Suppressor macrophage treated with lipopolysaccharide for 1 hour (primary cell): ENCODE measurements at regions not wholly inside any gene's neighbourhood (a gene's known extent, or its start where the extent isn't known, plus 50 kb on each side); places are given as distances from the start of the nearest gene placed in this dataset.
"Not testable (repeated sequence)": the region's sequence is repeated elsewhere in the genome, so short reads cannot be mapped to it uniquely, and the experiment has no call there.

Experiments
- DNase-seq, 3 donors: peaks; one replicate each; pipeline ENCODE4 v3.0.0-alpha.2; 2020 to 2022

DNA sequence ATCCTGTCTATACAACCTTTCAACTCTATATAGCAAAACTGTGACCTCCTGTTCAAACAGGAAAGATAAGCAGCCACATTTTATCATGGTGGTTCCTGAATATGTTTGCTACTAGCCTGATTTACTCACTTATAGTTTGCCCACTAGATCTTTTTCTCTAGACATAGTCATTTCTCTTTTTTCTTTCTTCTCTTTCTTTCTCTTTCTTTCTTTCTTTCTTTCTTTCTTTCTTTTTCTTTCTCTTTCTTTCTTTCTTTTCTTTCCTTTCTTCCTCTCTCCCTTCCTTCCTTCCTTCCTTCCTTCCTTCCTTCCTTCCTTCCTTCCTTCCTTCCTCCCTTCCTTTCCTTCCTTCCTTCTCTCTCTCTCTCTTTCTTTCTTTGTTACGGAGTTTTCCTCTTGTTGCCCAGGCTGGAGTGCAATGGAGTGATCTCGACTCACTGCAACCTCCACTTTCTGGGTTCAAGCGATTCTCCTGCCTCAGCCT is 142.0 kb upstream of the TBL1XR1 start:
- DNase-seq, result not testable (repeated sequence)

DNA sequence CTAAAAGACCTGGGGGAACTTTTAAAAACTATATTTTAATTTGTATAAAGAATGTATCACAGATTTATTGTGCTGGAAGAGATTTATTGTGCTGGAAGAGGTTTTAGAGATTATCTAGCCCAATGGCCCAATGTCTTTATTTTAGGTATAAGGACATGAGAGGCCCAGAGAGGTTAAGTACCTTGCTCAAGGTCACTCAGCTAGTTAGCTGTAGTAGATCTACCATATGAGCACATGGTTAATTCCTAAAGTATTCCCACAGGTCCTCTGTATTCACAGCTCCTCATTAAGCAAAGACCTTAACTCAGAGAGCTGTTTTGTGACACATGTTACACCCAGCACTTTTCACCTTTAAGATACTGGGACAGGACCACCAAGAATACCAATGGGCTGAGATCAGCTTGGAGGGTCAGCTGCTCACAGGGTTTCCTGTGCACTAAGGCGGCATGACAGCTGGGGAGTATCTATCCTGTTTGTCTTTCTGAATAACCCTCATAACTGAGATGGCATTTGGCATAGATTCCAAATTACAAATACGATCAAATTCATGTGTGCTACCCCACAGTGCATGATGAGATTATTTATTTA is 143.1 kb upstream of the TBL1XR1 start:
- no peak for DNase-seq

DNA sequence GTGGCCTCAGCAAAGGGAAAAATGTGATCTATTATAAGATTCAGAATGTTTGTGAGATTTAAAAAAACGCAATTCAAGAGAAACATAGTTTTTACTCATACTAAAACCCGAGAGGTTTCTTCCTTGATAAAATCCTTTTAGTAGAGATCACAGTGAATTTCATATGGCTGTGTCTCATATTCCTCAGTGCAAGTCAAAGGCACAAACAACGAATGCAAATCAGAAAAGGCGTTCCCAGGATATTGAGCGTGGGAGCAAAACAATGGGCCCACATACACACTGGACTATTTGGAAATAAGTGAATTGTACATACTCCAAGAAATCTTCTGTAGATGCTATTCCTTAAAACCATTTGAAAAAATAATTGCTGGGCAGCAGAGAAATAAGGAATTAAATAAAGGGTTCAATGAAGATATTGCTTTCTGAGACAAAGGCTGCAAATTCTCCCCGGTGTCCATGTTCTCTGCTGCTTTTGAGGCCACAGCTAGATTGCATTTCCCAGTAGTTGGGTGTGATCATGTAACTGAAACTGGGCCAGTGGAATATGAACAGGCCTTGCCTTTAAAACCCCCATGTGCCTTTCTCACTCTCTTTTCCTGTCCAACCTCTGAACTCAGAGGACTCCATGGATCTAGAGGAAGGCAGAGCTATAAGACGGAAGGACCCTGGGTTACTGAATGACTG is 144.6 kb upstream of the TBL1XR1 start:
- no peak for DNase-seq

DNA sequence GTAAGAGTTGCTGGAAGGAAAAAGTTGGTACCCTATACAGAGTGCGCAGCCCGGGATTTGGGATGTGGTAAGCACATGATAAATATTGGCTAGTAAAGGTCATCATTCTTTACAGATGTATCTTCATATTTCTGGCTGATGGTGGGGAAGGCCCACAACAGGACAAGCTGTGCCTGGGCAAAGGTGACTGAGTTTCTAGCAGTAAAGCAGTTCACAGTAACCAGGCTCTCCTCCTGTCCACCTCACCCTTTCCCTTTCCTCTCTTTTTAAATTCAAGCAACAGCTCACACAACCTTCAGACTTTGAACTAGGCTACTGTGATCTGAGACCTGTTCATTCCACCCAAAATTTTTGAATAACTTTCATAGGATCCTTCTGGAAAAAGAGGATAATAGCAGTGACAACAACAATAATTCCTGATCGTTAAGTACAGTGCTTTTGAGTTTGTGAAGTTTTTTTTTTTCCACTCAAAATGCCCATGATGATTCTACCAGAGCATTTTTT is 145.9 kb upstream of the TBL1XR1 start:
- DNase-seq, result no peak

DNA sequence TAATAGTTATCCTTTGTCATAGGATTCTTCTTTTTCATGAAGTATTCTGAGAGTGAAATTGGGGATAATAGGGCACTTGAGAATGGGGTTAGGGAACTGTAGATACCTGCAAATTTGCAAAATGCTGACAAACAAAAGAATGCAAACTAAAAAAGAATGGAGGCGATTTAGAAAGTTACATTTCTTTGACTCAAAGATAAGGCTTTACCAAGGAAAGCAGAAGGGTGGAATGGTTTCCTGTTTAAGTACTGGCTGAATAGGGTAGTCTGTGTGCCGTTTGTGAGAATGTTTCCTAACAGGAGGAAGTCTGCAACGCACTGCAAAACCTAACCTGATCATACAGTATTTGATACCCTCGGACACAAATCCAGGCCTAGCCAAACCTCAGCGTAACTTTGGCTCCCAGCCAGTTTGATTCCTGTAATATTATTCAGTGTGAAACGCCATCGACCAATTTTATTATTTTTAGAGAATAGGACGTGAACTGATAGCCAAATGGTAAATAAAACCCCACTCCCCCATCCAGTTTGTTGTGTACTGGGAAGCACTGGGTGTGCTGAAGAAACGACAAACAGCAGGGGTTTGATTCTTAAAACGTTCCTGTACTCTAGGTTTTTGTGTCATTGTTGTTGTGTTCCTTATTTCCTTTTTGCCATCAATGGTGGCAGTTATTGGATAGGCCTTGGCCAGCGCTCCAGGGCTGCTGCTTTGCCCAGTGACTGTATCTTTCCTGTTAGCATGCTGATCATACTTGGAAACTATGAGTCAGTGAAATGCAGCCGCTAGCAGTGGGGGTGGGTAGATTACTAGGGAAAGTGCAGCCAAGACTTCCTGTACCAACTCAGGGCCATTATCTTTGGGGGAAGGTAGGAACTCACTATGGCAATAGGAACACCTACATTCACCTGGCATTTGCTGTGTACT is 148.0 kb upstream of the TBL1XR1 start:
- DNase-seq, result peak; percentile 91 to 95 (median 95)

DNA sequence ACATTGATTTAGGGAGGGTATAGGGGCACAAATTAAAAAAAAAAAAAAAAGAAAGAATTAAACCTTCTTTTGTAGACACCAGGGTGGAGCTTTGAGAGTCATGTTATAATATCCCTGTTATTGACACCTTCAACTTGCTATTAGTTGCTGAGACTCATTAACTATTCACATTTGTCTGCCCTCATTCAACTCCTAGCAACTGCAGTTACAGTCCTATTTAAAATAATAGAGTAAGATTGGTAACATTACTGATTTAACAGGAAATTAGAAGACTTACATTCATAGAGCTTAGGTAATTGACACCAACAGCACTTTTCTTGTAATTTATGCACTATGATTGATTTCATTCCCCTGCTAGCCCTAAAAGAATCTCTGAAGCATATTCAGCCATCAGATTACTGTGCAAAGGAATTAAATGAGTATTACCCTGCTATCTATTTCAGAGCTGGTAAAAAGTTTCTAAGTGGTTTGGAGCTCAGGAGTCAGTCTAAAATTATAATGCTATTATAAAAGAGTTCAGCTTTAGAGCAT is 148.8 kb upstream of the TBL1XR1 start:
- DNase-seq, result no peak

DNA sequence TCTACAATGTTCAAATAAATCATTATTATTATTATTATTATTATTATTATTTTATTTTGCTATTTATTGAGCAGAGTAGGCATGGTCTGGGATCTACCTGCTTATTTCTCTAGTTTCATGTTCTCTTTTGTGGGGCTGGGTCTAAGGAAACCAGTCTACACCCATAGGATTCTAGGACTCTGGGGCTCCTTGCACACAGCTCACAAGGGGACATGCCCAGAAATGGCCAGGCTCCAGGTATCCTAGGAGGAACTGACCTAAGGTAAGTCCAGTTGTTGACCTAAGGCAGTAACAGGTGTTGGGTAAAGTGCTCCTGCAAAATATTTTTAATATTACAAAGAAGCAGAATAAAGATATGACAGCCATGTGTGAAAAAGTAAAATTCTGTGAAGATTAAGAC is 149.6 kb upstream of the TBL1XR1 start:
- no peak for DNase-seq

DNA sequence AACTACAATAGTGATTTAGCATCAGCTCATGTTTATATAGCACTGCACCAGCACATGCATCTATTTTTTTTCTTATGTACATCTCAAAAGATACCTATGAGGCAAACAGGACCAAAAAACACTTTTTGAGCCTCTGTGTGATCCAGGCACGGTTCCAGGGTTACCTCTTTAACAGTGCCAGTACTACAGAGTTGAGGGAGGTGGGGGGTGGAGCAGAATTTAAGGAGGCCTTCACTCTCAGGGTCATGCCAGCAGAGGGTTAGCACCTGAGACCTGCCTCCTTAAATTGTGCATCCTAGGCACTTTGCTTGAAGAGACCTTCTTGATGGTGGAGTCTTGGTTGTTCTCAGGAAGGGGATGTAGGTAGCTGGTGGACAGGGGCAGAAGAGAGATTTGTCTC is 150.3 kb upstream of the TBL1XR1 start:
- no peak for DNase-seq

DNA sequence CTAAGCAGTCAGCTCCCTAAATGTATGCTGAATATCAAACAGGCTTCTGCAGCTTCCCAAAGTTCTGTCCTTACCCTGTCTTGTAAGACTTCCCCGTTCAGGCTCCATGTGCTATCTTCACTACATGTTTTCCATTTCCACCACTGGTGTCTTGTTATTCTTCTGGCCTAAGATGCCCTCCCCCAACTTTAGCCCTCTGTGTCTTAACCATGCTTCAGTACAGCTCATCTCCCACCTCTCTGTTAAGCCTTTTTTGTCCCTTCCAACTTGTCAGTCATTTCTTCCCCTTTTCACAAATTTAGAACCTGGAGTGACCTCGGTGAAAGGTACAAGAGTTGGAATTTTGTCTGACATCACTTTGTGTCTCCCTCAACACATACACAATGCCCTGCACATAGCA is 151.7 kb upstream of the TBL1XR1 start:
- DNase-seq, result peak; percentile 29 to 67 (median 39)

DNA sequence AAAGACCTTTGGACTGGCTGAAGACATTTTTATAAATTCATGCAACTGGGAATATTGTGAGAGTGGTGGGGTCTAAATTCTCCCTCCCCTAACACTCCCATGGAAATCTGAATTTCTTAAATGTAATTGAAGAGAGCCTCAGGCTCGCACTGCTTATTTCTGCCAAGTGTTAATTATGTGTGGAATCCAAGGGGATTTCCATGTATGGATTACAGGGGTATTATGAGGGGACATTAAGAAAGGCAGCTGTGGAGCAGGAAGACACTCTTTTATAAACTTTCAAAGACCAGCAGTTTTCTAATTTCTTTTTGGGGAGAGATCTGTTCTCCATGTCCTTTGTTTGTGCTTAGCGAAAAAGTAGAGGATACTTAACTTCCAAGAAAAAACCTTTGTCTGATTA is 152.1 kb upstream of the TBL1XR1 start:
- DNase-seq, result no peak

DNA sequence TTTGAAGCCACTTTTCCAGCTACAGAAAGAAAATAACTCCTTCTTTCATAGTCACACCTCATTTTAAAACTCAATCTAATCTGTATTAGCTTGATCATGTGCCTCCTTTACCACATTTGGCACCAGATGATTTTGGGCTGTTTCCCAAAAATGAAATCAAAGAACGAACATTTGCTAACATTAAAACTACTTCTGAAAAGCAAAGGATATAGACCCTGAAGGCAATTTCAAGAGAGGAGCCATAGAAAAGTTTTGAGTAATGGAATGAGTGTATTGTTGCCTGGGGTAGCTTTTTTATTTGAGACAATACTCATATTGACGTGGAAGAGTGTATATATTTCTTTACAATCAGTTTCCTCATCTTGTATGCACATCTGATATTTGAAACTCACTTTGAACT is 152.8 kb upstream of the TBL1XR1 start:
- DNase-seq, result no peak

DNA sequence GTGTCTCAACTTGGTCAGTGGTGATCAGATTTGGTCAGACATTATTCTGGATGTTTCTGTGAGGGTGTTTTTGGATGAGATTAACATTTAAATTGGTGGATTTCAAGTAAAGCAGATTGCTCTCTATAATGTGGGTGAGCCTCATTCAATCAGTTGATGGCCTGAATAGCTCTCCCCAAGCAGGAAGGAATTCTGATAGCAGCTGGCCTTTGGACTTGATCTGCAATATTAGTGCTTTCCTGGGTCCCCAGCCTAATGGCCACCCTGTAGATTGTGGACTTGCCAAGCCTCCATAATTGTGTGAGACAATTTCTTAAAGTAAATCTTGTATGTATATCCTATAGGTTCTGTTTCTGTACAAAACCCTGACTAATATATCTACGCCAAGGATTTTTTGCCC is 153.9 kb upstream of the TBL1XR1 start:
- DNase-seq, result no peak

DNA sequence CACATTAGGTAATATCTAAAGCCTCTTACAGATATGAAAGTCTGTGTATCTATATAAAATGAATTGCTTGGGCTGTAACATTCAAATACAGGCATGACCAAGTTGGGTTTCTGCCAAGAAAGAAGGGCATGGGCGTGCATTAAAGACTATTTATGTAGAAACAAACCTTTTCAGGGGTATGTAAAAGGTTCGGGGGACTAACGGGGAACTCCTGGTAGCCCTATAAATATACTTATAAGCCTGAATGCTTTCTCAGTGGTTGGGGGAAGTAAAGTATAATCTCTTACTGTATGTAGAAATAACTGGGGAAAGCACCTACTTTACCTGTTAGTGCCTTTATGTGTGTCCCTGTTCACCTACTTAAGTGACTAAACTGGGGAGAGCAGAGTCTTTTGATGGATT is 154.5 kb upstream of the TBL1XR1 start:
- DNase-seq, result no peak

DNA sequence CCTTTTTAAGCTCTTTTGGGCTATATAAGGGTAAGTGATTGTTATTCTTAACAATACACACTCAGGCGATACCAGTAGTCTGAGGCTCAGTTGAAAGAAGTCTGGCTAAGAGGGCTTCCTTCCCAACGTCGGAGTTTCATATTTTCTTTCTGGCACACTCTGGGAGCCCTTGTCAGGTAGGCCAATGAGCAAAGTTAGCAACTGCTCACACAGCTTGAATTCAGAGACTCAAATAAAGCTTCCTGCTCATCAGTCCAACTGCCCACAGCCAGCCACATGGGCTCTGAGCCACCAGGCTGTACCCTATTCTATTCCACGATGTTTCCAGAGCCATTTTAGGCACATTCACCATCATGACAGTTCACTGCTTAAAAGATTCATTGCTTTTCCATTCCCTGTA is 155.1 kb upstream of the TBL1XR1 start:
- DNase-seq, result no peak

DNA sequence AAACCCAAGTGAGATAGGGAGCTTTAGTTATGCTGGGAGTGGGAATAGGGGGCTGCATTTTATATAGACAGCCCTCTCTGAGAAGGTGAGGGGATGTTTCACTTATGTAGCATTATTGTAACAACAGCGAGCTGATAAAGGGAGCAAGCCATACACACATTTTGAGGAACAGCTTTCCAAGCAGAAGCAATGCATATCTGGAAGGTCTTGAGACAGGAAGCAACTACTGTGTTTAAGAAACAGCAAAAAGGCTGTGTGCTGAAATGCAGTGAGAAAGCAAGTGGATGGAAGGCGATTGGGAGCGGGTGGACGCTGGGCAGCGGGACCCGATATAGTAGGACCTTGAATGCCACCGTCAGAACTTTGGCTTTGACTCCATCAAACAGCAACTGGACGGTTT is 155.9 kb upstream of the TBL1XR1 start:
- peak in 2 of 3 donors; percentile 30 to 37 for DNase-seq

DNA sequence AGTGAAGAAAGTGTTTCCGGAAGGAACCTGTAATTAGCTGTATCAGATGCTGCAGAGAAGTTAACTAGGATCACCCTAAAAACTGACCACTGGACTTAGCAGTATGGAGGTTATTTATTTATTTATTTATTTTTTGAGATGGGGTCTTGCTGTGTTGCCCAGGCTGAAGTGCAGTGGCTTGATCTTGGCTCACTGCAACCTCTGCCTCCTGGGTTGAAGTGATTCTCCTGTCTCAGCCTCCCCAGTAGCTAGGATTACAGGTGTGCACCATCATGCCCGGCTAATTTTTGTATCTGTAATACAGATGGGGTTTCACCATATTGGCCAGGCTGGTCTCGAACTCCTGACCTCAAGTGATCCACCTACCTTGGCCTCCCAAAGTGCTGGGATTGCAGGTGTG is 156.6 kb upstream of the TBL1XR1 start:
- not testable (repeated sequence) for DNase-seq

DNA sequence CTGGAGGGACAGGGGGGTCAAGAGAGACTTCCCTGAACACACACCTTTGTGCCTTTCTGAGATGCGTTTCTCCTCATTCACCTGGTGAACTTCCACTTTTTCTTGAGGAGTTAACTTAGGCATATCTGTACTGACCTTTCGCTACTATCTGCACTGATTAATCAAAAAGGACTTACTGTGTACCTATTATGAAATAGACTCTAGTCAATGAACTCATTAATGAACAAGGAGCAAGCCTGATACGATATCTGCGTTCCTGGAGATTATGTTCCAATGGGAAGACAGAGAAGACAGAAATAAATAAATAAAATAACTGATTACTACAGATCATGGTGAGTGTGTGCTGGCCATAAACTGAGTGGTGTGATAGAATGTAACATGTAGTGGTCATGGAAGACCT is 157.2 kb upstream of the TBL1XR1 start:
- DNase-seq, result no peak

DNA sequence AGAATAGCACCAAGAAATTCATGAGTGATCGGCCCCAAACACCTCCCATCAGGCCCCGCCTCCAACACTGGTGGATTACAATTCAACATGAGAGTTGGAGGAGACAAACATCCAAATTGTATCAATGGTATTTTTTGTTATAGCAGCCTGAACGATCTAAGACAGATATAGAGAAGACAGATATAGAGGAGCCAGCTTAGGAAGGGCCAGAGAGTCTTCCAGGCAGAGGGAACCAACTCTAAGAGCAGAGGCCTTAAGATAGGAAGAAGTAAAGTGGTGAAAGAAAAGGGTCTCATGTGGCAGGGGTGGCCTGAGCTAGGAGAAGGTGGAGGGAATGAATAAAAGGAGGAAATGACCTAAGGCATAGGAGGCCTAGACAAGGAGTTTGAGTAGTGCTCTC is 158.8 kb upstream of the TBL1XR1 start:
- no peak for DNase-seq

DNA sequence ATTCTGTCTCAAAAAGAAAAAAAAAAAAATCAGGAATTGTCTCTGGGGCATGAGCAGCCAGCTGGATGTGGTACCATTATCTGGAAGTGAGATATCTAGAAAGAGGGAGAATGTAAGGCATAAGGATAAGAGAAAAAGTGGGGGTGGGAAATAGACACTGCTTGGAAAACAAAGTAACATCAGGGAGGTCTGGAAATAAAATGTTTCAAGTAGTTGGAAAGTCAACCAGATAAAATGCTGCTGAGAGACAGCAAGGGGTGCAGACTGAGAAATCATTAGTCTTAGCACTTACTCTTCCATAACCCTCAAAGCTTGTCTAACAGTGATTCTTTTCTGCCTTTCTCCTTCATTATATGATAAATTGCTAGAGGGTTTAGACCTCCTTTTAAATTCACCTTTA is 159.7 kb upstream of the TBL1XR1 start:
- DNase-seq, result no peak

DNA sequence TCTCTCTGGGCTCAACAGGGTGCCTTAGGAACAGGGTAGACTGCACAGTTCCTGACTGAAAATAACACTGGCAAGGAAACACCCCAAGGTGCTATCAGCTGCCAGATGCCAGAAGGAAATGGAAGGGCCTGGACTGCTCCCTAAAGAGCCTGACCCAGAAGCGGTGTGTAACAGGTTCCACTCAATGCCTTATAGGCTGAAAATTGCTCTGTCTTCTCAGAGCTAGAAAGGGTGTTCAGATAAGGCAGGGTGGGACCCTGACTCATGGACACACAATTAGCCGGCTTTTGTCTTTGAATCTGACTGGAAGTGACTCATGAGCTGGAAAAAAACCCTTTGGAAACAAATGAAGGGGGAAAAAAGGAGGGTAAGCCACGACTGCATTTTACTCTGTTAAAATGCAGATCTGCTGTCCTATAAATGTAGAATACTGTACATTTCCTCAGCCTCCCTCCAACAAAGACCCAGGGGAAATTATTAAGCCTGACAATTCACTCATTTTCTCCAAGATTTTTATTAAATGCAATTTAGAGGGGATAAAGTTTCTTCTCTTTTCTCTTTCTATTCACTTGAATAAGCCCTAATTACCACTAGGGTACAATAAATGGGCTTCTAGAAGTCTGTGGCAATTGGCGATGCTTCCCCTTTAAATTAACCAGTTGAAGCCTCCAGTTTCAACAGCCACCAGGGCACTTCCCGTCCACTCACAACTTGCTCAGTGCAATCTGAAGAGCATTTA is 160.2 kb upstream of the TBL1XR1 start:
- DNase-seq, result peak; percentile 73 to 86 (median 78)

DNA sequence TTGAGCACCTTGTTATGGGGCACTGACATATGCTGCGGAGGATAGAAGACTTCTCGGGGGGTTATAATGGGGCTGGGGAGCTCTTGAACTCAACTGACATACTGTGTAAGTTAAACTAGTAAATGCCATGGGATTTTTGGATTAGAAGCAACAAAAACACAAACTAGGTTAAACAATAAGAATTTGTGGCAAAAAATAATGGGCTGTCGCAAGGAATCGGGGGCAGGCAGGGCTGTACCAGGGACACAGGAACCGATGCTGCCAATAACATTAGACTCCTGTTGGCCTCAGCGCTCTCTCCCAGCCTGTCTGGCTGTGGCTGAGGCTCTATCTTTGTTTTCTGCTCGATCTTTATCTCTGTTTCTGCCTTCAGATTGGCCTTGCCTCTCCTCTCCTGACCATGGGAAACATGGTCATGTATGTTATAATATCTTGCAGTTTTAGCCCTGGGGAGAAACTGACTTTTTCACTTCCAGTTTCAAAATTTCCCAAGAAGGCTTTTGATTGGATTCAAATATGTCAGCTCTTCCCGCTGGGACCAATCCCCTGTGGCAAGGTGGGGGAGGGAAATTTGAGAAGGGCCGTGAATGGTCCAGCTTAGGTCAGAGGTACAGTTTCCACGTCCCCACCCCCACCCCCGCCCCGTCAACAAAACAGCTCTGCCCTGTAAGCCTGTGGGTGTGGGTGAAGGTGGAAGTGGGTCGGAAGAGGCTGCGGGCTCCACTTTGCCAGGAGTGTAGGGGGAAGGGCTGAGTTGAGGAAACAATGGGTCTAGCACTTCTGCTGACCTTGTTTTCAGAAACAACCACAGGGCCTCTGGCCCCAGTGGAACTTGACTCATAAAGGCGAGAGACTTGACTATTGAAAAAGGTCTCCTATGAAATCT is 161.1 kb upstream of the TBL1XR1 start:
- peak; percentile 86 to 91 (median 88) for DNase-seq
